K562 (cell line): ENCODE measurements at regions not wholly inside any gene's neighbourhood (a gene's known extent, or its start where the extent isn't known, plus 50 kb on each side); places are given as distances from the start of the nearest gene placed in this dataset.
A peak's percentile ranks its signal among the peaks of the same experiment; 100 is the strongest.

Experiments
- AFF4 ChIP-seq: sonication (generic); formaldehyde crosslinking; IDR thresholded peaks from 2 replicates; pipeline ENCODE4 v1.8.0; 2023; ENCODE audit warnings: mild to moderate bottlenecking, missing genetic modification reagents
- ARID2 ChIP-seq: fragments of 450-650 bp; IDR thresholded peaks from 2 replicates; pipeline ENCODE4 v1.6.1; 2017; ENCODE audit warnings: antibody characterized with exemption, mild to moderate bottlenecking
- CBFA2T3 ChIP-seq: fragments of 450-650 bp; IDR thresholded peaks from 2 replicates; pipeline ENCODE4 v1.6.1; 2017
- CHAMP1 ChIP-seq: fragments of 450-650 bp; IDR thresholded peaks from 2 replicates; pipeline ENCODE4 v1.6.1; 2016; ENCODE audit warnings: mild to moderate bottlenecking
- DEAF1 ChIP-seq: fragments of 450-650 bp; formaldehyde crosslinking; IDR thresholded peaks from 2 replicates; pipeline ENCODE4 v1.4.0; 2020; ENCODE audit warnings: mild to moderate bottlenecking, moderate library complexity
- FOSL1 ChIP-seq: fragments of 200-800 bp; sonication (Bioruptor generic); conservative IDR thresholded peaks from 2 replicates; pipeline ENCODE4 v1.6.1; 2016; ENCODE audit warnings: missing genetic modification characterization, missing compliant biosample characterization
- FOXK2 ChIP-seq, 2 experiments: fragments of 450-650 bp; IDR thresholded peaks in 1 of 2; conservative IDR thresholded peaks in 1 of 2; 2 replicates each; pipeline ENCODE4 v1.6.1; 2016; ENCODE audit warnings: low read depth in 2 of 2, mild to moderate bottlenecking in 1 of 2
- HLTF ChIP-seq: fragments of 450-650 bp; IDR thresholded peaks from 2 replicates; pipeline ENCODE4 v1.6.1; 2016
- ILK ChIP-seq: fragments of 450-650 bp; IDR thresholded peaks from 2 replicates; pipeline ENCODE4 v1.6.1; 2016; ENCODE audit warnings: missing genetic modification characterization, low read depth, mild to moderate bottlenecking, missing compliant biosample characterization, moderate library complexity, borderline replicate concordance
- KLF1 ChIP-seq: fragments of 450-650 bp; IDR thresholded peaks from 2 replicates; pipeline ENCODE4 v1.6.1; 2016; ENCODE audit warnings: missing genetic modification characterization, missing compliant biosample characterization
- MAFK ChIP-seq: IDR thresholded peaks from 2 replicates; pipeline ENCODE4 v1.6.1; 2011; ENCODE audit warnings: low read length, improper control_type of control experiment
- MEF2A ChIP-seq: IDR thresholded peaks from 2 replicates; pipeline ENCODE4 v1.6.1; 2011; ENCODE audit warnings: low read depth, mild to moderate bottlenecking, low read length, moderate library complexity; ENCODE audit not compliant: control insufficient read depth
- MIER1 ChIP-seq: fragments of 450-650 bp; IDR thresholded peaks from 2 replicates; pipeline ENCODE4 v1.6.1; 2016; ENCODE audit warnings: antibody characterized with exemption, mild to moderate bottlenecking, low read depth
- NCOR1 ChIP-seq: fragments of 450-650 bp; IDR thresholded peaks from 2 replicates; pipeline ENCODE4 v1.6.1; 2016; ENCODE audit warnings: mild to moderate bottlenecking, moderate library complexity
- PRPF4 ChIP-seq: fragments of 200-400 bp; formaldehyde crosslinking; IDR thresholded peaks from one replicate; pipeline ENCODE4 v1.6.1; 2017; ENCODE audit warnings: low read length, low read depth, mild to moderate bottlenecking; ENCODE audit not compliant: insufficient read depth, poor library complexity, severe bottlenecking
- RBM17 ChIP-seq: fragments of 200-400 bp; formaldehyde crosslinking; IDR thresholded peaks from 2 replicates; pipeline ENCODE4 v1.6.1; 2017; ENCODE audit warnings: low read depth, mild to moderate bottlenecking, low read length, borderline replicate concordance
- STAG1 ChIP-seq: sonication (generic); formaldehyde crosslinking; IDR thresholded peaks from 2 replicates; pipeline ENCODE4 v1.5.0; 2020; ENCODE audit warnings: missing genetic modification reagents, borderline replicate concordance
- TAF7 ChIP-seq: fragments of 450-650 bp; IDR thresholded peaks from 2 replicates; pipeline ENCODE4 v1.6.1; 2016; ENCODE audit warnings: missing genetic modification characterization, missing compliant biosample characterization
- XRCC3 ChIP-seq: fragments of 450-650 bp; IDR thresholded peaks from 2 replicates; pipeline ENCODE4 v1.6.1; 2017; ENCODE audit warnings: mild to moderate bottlenecking, moderate library complexity
- ZNF41 ChIP-seq: fragments of 250-450 bp; sonication (Bioruptor Pico); conservative IDR thresholded peaks from 2 replicates; pipeline ENCODE4 v1.4.0; 2020; ENCODE audit warnings: mild to moderate bottlenecking
- TF ChIP-seq, protein P1 (sequence below), 2 experiments: fragments of 450-650 bp in 1 of 2; sonication (generic) in 1 of 2; formaldehyde crosslinking; conservative IDR thresholded peaks; 2 replicates each; pipeline versions ENCODE4 v1.4.0 to v1.8.1; 2020 to 2022; ENCODE audit warnings: mild to moderate bottlenecking in 1 of 2, missing genetic modification reagents in 1 of 2

GRCh38 chr3:20340324-20340928, 154.4 kb upstream of the SGO1 start (continued):
- peak; percentile 84 for TF ChIP-seq DEAF1 (CRISPR knock-in tag)
- TF ChIP-seq FOXK2 (conservative IDR thresholded peaks at IDR 0.05 in 1 of 2, IDR thresholded peaks at IDR 0.05 in 1 of 2; ENCODE audit: low read depth in 2 of 2), result no peak
- no peak for TF ChIP-seq PRPF4
- TF ChIP-seq MEF2A, result no peak
- no peak for TF ChIP-seq TAF7 (tag)
- TF ChIP-seq RBM17, result no peak
- TF ChIP-seq CBFA2T3, result no peak
- 0 out of 2 replicates have a peak, but pooled peaks have one; percentile 53 for TF ChIP-seq ARID2
- no peak for TF ChIP-seq ILK (tag)
- TF ChIP-seq AFF4 (CRISPR knock-in tag), result no peak
- no peak for TF ChIP-seq XRCC3
- no peak for TF ChIP-seq MIER1
- TF ChIP-seq FOSL1 (tag), result no peak
- no peak for TF ChIP-seq ZNF41 (CRISPR knock-in tag)
- TF ChIP-seq CHAMP1, result no peak
- no peak for TF ChIP-seq NCOR1
- TF ChIP-seq, protein P1, sequence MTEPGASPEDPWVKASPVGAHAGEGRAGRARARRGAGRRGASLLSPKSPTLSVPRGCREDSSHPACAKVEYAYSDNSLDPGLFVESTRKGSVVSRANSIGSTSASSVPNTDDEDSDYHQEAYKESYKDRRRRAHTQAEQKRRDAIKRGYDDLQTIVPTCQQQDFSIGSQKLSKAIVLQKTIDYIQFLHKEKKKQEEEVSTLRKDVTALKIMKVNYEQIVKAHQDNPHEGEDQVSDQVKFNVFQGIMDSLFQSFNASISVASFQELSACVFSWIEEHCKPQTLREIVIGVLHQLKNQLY (CRISPR knock-in tag; conservative IDR thresholded peaks at IDR 0.05), result no peak
- TF ChIP-seq MAFK, result 0 out of 2 replicates have a peak, but pooled peaks have one; percentile 28
- TF ChIP-seq STAG1 (CRISPR knock-in tag), result peak; percentile 80; the same call in 1 of the 2 replicates
- TF ChIP-seq HLTF, result no peak
- TF ChIP-seq KLF1, result no peak
